ENCODE measurements at regions not wholly inside any gene's neighbourhood (a gene's known extent, or its start where the extent isn't known, plus 50 kb on each side); places are given as distances from the start of the nearest gene placed in this dataset.
"Not testable (repeated sequence)": the region's sequence is repeated elsewhere in the genome, so short reads cannot be mapped to it uniquely, and the experiment has no call there.

DNA sequence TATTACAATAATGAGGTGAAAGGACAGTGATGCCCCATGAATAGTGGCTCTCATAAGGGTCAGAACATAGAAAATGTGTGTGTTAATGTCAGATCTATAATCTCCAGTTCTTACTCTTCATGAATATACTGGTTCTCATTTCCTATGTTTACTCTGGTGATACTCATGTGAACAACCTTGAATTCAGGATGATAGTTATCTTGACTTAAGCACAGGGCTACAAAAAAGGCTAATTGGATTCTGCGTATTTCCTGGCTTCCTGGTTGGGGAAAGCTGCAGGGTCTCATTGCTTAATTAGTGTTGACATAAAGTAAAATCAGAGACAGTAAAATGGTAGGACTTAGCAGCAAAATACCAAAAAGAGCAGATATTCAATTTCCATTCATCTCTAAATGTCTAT is 1316.8 kb upstream of the RAG2 start:
- Histone ChIP-seq H3K4me1 (ENCODE audit: control insufficient read depth, insufficient read depth, low read length) (no peaks in the 10 kb centered on the region), H3K27me3 (ENCODE audit: control insufficient read depth, insufficient read depth, low read length, poor library complexity, severe bottlenecking) (no peaks in the 10 kb centered on the region), H3K9me3 (ENCODE audit: control insufficient read depth, low read length) (no peaks in the 10 kb centered on the region), H3K4me3 (ENCODE audit: insufficient read depth, low read depth, low read length) (no peak overlapping the region), H3K36me3 (ENCODE audit: control insufficient read depth, insufficient read depth, low read length) (no peaks in the 10 kb centered on the region), H3K27ac (ENCODE audit: insufficient read depth, low read depth, low read length, poor library complexity, severe bottlenecking) (no peak overlapping the region)
- 89 to 100% methylated on average over 1 of the region's 1 CpG for WGBS, 2 experiments

DNA sequence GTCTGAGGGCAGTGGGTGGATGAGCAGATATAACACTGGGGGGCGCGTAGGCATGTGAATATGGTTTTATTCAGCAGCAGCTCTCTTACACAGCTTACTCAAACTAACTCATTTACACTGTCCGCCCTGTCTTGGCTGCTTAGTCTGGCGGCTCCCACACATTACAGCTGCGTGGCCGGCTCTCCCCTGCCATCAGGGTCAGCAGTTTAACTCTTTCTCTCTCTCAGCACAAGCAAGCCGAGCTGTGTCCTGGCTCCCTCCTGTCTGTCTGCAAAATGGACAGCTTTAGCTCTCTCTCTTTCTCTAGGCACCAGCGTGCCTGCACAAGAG is 1310.1 kb upstream of the RAG2 start:
- Histone ChIP-seq H3K9me3 (ENCODE audit: control insufficient read depth, low read length) (no peaks in the 10 kb centered on the region), H3K27ac (ENCODE audit: insufficient read depth, low read depth, low read length, poor library complexity, severe bottlenecking) (no peak overlapping the region), H3K27me3 (ENCODE audit: control insufficient read depth, insufficient read depth, low read length, poor library complexity, severe bottlenecking) (no peaks in the 10 kb centered on the region), H3K4me1 (ENCODE audit: control insufficient read depth, insufficient read depth, low read length) (no peaks in the 10 kb centered on the region), H3K36me3 (ENCODE audit: control insufficient read depth, insufficient read depth, low read length) (no peaks in the 10 kb centered on the region), H3K4me3 (ENCODE audit: insufficient read depth, low read depth, low read length) (no peak overlapping the region)
- 89% methylated on average over 8 of the region's 8 CpGs for WGBS, 2 experiments

DNA sequence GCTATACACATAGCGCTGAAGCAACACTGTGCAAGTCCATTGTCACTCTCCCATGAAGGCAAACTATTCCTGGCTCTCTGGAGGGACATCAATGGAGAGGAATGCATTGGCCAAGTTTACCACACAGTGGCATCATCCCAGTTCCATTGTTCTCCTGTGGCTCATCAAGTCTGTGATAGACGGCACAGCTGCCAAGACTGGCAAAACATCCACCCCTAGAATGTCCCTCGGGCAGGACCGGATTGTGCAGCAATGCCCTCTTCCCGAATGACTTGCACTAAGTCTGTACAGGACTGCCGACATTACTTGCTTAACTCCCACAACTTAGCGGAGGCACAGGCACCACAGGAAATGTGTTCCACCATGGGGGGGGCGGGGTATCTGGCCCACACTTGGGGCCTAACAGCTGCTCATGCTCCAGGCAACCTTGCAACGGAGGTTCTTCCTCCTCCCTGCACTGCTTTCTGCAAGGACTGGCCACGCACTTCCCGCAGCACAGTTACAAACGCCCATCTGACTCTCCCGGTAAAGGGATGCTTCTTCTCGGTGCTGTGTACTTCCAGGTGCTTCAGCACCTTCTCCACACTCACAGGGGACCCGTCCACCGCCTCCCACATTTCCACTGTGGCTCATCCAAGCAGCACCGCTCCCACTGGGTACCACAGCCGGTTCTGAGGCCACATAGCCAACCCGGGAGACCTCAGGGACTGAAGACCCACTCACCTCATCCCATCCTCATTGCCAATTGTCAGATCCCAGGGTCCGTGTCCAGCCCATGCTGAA is 1309.6 kb upstream of the RAG2 start:
- Histone ChIP-seq H3K27me3 (ENCODE audit: control insufficient read depth, insufficient read depth, low read length, poor library complexity, severe bottlenecking) (no peaks in the 10 kb centered on the region), H3K9me3 (ENCODE audit: control insufficient read depth, low read length) (no peaks in the 10 kb centered on the region), H3K4me1 (ENCODE audit: control insufficient read depth, insufficient read depth, low read length) (no peaks in the 10 kb centered on the region), H3K4me3 (ENCODE audit: insufficient read depth, low read depth, low read length) (no peak overlapping the region), H3K36me3 (ENCODE audit: control insufficient read depth, insufficient read depth, low read length) (no peaks in the 10 kb centered on the region), H3K27ac (ENCODE audit: insufficient read depth, low read depth, low read length, poor library complexity, severe bottlenecking) (no peak overlapping the region)
- 90% methylated on average over 20 of the region's 20 CpGs for WGBS, 2 experiments

DNA sequence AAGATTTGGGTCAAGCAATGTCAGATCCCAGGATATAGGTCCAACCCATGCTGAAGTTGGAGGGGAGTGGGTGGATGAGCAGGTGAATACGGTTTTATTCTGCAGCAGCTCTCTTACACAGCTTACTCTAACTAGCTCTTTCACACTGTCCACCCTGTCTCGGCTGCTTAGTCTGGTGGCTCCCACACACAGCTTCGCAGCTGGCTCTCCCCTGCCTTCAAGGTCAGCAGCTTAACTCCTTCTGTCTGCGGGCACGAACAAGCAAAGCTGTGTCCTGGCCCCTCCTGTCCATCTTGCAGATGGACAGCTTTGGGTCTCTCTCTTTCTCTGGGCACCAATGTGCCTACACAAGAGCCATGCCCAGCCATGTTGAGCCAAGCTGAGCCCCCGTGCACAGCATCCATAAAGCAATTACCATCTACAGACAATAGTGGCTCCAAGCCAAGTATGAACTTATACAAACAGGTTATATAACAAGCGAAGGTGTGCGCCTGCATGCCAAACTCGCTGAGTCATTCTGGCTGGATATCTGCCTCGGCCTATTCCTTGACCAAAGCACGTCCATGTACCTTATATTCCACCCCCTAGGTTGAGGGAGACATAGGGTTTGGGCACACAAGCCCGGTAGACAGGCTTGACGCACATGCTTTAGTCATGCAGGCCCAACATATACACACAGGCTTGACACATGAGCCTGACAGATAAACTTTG is 1307.8 kb upstream of the RAG2 start:
- Histone ChIP-seq H3K9me3 (ENCODE audit: control insufficient read depth, low read length) (no peaks in the 10 kb centered on the region), H3K36me3 (ENCODE audit: control insufficient read depth, insufficient read depth, low read length) (no peaks in the 10 kb centered on the region), H3K27ac (ENCODE audit: insufficient read depth, low read depth, low read length, poor library complexity, severe bottlenecking) (no peak overlapping the region), H3K4me1 (ENCODE audit: control insufficient read depth, insufficient read depth, low read length) (no peaks in the 10 kb centered on the region), H3K4me3 (ENCODE audit: insufficient read depth, low read depth, low read length) (no peak overlapping the region), H3K27me3 (ENCODE audit: control insufficient read depth, insufficient read depth, low read length, poor library complexity, severe bottlenecking) (no peaks in the 10 kb centered on the region)
- WGBS, 2 experiments = 94% methylated on average over 13 of the region's 13 CpGs

DNA sequence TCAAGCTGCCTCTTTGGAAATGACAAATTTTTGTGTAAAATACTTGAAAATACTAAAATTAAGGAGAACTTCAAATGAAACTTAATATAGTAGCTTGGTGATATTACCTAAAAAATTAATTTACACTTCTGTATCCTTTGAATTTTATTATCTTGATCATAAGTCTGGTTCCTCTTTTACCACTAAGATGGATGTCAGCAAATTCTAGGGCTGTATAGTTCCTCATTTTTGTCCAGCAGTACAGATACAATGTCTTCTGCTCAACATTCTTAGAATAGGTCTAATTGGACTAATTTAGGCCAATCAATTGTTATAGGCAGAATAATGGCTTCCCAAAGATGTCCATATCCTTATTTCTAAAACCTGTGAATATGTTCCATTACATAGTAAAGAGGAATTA is 1298.0 kb upstream of the RAG2 start:
- no peak overlapping the region for H3K4me3 ChIP-seq (ENCODE audit: insufficient read depth, low read depth, low read length)
- no peaks in the 10 kb centered on the region for H3K9me3 ChIP-seq (ENCODE audit: control insufficient read depth, low read length)
- H3K4me1 ChIP-seq (ENCODE audit: control insufficient read depth, insufficient read depth, low read length) = no peaks in the 10 kb centered on the region
- H3K36me3 ChIP-seq (ENCODE audit: control insufficient read depth, insufficient read depth, low read length) = no peaks in the 10 kb centered on the region
- H3K27ac ChIP-seq (ENCODE audit: insufficient read depth, low read depth, low read length, poor library complexity, severe bottlenecking) = no peak overlapping the region
- H3K27me3 ChIP-seq (ENCODE audit: control insufficient read depth, insufficient read depth, low read length, poor library complexity, severe bottlenecking) = no peaks in the 10 kb centered on the region

DNA sequence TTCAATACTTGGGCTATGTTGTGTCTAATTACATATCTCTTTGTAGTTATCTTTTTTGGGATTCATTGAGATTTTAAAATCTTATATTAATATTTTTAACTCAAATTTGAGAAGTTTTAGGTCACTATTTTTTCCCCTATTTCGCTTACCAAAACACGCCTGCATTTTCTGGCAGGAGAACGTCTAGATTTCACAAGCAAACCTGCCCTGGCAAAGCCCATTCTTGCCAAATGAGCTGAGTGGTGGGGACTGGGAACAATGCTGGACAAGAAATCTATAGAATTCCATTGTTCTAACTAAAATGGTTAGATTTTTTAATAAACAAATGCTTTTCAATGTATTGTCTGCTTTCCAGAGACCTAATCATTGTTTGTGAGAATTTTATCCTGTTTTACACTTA is 1283.7 kb upstream of the RAG2 start:
- no peak overlapping the region for H3K4me3 ChIP-seq (ENCODE audit: insufficient read depth, low read depth, low read length)
- no peak overlapping the region for H3K27ac ChIP-seq (ENCODE audit: insufficient read depth, low read depth, low read length, poor library complexity, severe bottlenecking)
- 89 to 92% methylated on average over 3 of the region's 3 CpGs for whole genome bisulfite sequencing, 2 experiments
- H3K36me3 ChIP-seq (ENCODE audit: control insufficient read depth, insufficient read depth, low read length) = no peaks in the 10 kb centered on the region
- no peaks in the 10 kb centered on the region for H3K4me1 ChIP-seq (ENCODE audit: control insufficient read depth, insufficient read depth, low read length)
- no peaks in the 10 kb centered on the region for H3K27me3 ChIP-seq (ENCODE audit: control insufficient read depth, insufficient read depth, low read length, poor library complexity, severe bottlenecking)
- H3K9me3 ChIP-seq (ENCODE audit: control insufficient read depth, low read length) = no peaks in the 10 kb centered on the region

DNA sequence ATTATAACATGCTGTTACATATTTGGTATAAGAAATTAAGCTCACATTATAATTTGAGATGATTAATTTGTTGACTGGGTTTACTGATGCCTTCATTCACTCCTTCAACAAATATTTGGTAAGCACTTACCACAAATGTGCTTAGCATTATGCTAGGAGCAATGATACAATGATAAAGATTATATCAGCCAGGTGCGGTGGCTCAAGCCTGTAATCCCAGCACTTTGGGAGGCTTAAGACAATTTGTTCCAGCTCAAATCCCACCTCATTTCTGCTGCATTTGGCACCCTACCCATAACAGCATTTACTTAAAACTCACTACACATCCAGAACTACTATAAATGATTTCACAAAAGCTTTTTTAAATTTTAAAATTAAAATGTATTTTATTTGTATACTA is 1263.6 kb upstream of the RAG2 start:
- H3K27ac ChIP-seq (ENCODE audit: insufficient read depth, low read depth, low read length, poor library complexity, severe bottlenecking) = no peak overlapping the region
- no peaks in the 10 kb centered on the region for H3K9me3 ChIP-seq (ENCODE audit: control insufficient read depth, low read length)
- no peak overlapping the region for H3K4me3 ChIP-seq (ENCODE audit: insufficient read depth, low read depth, low read length)
- WGBS, 2 experiments = 90 to 98% methylated on average over 1 of the region's 1 CpG
- H3K36me3 ChIP-seq (ENCODE audit: control insufficient read depth, insufficient read depth, low read length) = no peaks in the 10 kb centered on the region
- H3K27me3 ChIP-seq (ENCODE audit: control insufficient read depth, insufficient read depth, low read length, poor library complexity, severe bottlenecking) = no peaks in the 10 kb centered on the region
- no peaks in the 10 kb centered on the region for H3K4me1 ChIP-seq (ENCODE audit: control insufficient read depth, insufficient read depth, low read length)

DNA sequence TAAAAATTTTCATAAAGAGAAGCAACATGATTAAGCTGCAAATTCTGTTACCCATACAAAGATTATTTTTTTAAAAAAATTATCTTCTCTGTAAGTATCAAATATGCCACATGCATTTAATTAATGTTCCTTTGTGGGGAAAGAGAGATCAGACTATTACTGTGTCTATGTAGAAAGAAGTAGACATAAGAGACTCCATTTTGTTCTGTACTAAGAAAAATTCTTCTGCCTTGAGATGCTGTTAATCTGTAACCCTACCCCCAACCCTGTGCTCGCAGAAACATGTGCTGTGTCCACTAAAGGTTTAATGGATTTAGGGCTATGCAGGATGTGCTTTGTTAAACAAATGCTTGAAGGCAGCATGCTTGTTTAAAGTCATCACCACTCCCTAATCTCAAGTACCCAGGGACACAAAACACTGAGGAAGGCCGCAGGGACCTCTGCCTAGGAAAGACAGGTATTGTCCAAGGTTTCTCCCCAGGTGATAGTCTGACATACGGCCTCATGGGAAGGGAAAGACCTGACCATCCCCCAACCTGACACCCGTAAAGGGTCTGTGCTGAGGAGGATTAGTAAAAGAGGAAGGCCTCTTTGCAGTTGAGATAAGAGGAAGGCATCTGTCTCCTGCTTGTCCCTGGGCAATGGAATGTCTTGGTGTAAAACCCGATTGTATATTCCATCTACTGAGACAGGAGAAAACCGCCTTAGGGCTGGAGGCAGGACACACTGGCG is 1260.9 kb upstream of the RAG2 start:
- not testable (repeated sequence) for H3K27me3 ChIP-seq (ENCODE audit: control insufficient read depth, insufficient read depth, low read length, poor library complexity, severe bottlenecking); H3K27ac ChIP-seq (ENCODE audit: insufficient read depth, low read depth, low read length, poor library complexity, severe bottlenecking); H3K4me1 ChIP-seq (ENCODE audit: control insufficient read depth, insufficient read depth, low read length); H3K4me3 ChIP-seq (ENCODE audit: insufficient read depth, low read depth, low read length); H3K9me3 ChIP-seq (ENCODE audit: control insufficient read depth, low read length); H3K36me3 ChIP-seq (ENCODE audit: control insufficient read depth, insufficient read depth, low read length)
- 0 to 57% methylated on average over 1 to 6 of the region's 7 CpGs for WGBS, 2 experiments

DNA sequence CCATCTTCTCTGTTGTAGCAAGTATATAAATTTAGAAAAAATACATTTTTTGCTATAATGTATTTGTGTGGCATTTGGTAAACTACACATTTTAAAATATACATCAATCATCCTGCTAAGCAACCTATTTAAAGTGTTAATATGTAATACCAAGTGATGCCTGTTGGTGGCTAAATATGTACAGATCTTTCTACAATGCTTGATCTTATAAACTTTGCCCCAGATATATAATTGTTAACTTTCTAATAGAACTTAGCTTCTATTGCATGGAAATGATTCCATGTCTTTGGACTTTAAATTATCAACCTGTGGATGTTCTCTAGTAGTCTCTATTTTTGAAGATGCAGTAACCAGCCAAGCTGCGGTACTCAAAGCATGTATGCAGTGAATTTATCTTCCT is 1260.4 kb upstream of the RAG2 start:
- 100% methylated on average over 1 of the region's 1 CpG; no CpG with 5 or more reads in 1 of the 2 experiments for WGBS, 2 experiments

DNA sequence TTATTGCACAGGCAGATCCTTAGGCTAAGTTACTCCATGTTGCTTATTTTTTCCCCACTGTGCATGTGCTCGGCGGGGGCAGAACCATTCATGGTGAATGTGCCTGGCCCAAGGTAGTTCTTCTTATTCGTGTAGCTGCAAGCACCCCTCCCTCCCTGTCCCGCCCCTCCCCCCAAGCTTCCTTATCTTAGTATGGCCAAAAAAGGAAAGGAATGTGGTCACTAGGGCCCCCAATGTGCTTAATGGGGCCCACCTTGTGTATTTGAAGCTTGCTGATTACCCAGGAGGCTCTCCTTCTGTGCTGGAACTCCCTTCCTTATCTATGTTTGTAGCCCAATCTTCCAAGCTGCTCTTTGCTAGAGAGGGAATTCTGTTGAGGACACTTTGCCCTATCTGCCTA is 1259.7 kb upstream of the RAG2 start:
- H3K27ac ChIP-seq (ENCODE audit: insufficient read depth, low read depth, low read length, poor library complexity, severe bottlenecking) = no peak overlapping the region
- no peaks in the 10 kb centered on the region for H3K9me3 ChIP-seq (ENCODE audit: control insufficient read depth, low read length)
- 88 to 95% methylated on average over 4 of the region's 4 CpGs for WGBS, 2 experiments
- no peaks in the 10 kb centered on the region for H3K4me1 ChIP-seq (ENCODE audit: control insufficient read depth, insufficient read depth, low read length)
- H3K27me3 ChIP-seq (ENCODE audit: control insufficient read depth, insufficient read depth, low read length, poor library complexity, severe bottlenecking) = no peaks in the 10 kb centered on the region
- no peak overlapping the region for H3K4me3 ChIP-seq (ENCODE audit: insufficient read depth, low read depth, low read length)
- no peaks in the 10 kb centered on the region for H3K36me3 ChIP-seq (ENCODE audit: control insufficient read depth, insufficient read depth, low read length)

More for the DNA sequence above, 1260.4 kb upstream of the RAG2 start:
- no peak overlapping the region for H3K4me3 ChIP-seq (ENCODE audit: insufficient read depth, low read depth, low read length)
- no peaks in the 10 kb centered on the region for H3K4me1 ChIP-seq (ENCODE audit: control insufficient read depth, insufficient read depth, low read length)
- H3K27ac ChIP-seq (ENCODE audit: insufficient read depth, low read depth, low read length, poor library complexity, severe bottlenecking) = no peak overlapping the region
- no peaks in the 10 kb centered on the region for H3K27me3 ChIP-seq (ENCODE audit: control insufficient read depth, insufficient read depth, low read length, poor library complexity, severe bottlenecking)
- H3K36me3 ChIP-seq (ENCODE audit: control insufficient read depth, insufficient read depth, low read length) = no peaks in the 10 kb centered on the region
- H3K9me3 ChIP-seq (ENCODE audit: control insufficient read depth, low read length) = no peaks in the 10 kb centered on the region
